ENCODE measurements at regions not wholly inside any gene's neighbourhood (a gene's known extent, or its start where the extent isn't known, plus 50 kb on each side); places are given as distances from the start of the nearest gene placed in this dataset.

DNA sequence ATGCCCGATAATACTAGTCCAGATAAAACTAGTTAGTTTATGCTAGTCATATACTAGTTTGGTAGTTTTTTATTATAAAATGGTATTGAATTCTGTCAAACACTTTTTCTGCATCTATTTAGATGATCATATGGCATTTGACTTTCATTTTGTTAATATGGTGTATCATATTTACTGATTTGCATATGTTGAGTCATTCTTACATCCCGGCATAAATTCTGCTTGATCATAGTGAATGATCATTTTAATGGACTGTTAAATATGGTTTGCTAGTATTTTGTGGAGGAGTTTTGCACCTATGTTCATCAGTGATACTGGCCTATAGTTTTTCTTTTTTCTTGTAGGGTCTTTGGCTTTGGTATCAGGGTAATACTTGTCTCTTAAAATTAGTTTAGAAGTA, 365.6 kb downstream of the TAF11L14 start (continued):
- TF ChIP-seq FOXM1 (IDR thresholded peaks at IDR 0.05; ENCODE audit: low read depth) (no peak), FOXM1 (CRISPR knock-in tag; IDR thresholded peaks at IDR 0.05; ENCODE audit: low read depth) (no peak), PML (IDR thresholded peaks at IDR 0.05; ENCODE audit: low read length) (no peak)

DNA sequence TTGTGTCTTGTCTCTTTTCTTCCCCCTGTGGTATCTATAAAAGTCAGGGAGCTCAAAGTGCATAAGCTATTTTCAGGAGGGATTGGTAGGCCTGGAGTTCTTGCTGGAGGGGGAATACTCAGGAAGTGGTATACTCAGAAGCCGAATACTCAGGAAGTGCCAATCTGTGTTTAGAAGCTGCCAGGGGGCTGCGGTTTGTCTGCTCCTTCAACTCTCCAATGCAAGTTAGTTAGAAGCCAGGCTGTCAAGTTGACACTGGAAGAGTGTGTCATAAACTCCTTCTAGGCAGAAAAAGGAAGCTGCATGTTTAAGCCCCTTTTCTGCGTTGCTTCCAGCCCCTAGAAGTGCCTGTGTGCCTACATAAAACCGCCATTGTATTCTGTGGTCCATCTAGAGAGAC, 366.5 kb downstream of the TAF11L14 start:
- ATAC-seq = no peak
- no peak for FAIRE-seq
- BruUV-seq (replicated peaks) = no TSS peak
- Histone ChIP-seq H3K36me3 (ENCODE audit: control insufficient read depth, insufficient read depth, low read length) (no peaks in the 10 kb centered on the region), H3K4me1 (replicated peaks in 1 of 2; ENCODE audit: control insufficient read depth in 2 of 2, insufficient read depth in 2 of 2, low read length in 2 of 2) (no peaks in the 10 kb centered on the region), H3K4me3 (no peak overlapping the region), H3K9me1 (ENCODE audit: control insufficient read depth, insufficient read depth, low read length) (no peaks in the 10 kb centered on the region), H3K27me3 (ENCODE audit: control insufficient read depth in 2 of 2, insufficient read depth in 2 of 2, low read length in 2 of 2) (no peaks in the 10 kb centered on the region), H2AFZ (ENCODE audit: low read depth, low read length) (no peak overlapping the region), H3K9ac (ENCODE audit: insufficient read depth in 1 of 2, low read depth in 2 of 2, low read length in 2 of 2) (no peak overlapping the region), H4K20me1 (replicated peaks; ENCODE audit: control insufficient read depth, insufficient read depth, low read length) (no peaks in the 10 kb centered on the region), H3K9me3 (replicated peaks; ENCODE audit: control insufficient read depth, insufficient read depth, low read depth, low read length) (no peaks in the 10 kb centered on the region), H3K4me2 (ENCODE audit: insufficient read depth, low read length) (no peak overlapping the region), H3K79me2 (ENCODE audit: control insufficient read depth, insufficient read depth, low read length) (no peaks in the 10 kb centered on the region), H3K27ac (ENCODE audit: extremely low read depth, low read depth, low read length) (no peak overlapping the region)
- POLR2A ChIA-PET = no interaction called here
- 2% methylated on average over 4 of the region's 4 CpGs for WGBS (ENCODE audit: insufficient coverage, low coverage, missing lambda C conversion rate)
- intact Hi-C loops (cut with micrococcal nuclease) (no loop called here), in situ Hi-C loops (cut with MboI) (no loop called here)
- TF ChIP-seq, protein P1, sequence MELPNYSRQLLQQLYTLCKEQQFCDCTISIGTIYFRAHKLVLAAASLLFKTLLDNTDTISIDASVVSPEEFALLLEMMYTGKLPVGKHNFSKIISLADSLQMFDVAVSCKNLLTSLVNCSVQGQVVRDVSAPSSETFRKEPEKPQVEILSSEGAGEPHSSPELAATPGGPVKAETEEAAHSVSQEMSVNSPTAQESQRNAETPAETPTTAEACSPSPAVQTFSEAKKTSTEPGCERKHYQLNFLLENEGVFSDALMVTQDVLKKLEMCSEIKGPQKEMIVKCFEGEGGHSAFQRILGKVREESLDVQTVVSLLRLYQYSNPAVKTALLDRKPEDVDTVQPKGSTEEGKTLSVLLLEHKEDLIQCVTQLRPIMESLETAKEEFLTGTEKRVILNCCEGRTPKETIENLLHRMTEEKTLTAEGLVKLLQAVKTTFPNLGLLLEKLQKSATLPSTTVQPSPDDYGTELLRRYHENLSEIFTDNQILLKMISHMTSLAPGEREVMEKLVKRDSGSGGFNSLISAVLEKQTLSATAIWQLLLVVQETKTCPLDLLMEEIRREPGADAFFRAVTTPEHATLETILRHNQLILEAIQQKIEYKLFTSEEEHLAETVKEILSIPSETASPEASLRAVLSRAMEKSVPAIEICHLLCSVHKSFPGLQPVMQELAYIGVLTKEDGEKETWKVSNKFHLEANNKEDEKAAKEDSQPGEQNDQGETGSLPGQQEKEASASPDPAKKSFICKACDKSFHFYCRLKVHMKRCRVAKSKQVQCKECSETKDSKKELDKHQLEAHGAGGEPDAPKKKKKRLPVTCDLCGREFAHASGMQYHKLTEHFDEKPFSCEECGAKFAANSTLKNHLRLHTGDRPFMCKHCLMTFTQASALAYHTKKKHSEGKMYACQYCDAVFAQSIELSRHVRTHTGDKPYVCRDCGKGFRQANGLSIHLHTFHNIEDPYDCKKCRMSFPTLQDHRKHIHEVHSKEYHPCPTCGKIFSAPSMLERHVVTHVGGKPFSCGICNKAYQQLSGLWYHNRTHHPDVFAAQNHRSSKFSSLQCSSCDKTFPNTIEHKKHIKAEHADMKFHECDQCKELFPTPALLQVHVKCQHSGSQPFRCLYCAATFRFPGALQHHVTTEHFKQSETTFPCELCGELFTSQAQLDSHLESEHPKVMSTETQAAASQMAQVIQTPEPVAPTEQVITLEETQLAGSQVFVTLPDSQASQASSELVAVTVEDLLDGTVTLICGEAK (IDR thresholded peaks at IDR 0.05) = no peak
- TF ChIP-seq, protein P1 (CRISPR knock-in tag; IDR thresholded peaks at IDR 0.05) = no peak
- CTCF ChIA-PET (ENCODE audit: low intra/inter-chr PET ratio) = no interaction called here
- DNase-seq (ENCODE audit: extremely low read depth in 1 of 4, low spot score in 3 of 4) = no peak
